Mesenchymal stem cell (in vitro differentiated cells and primary cell): ENCODE measurements at regions not wholly inside any gene's neighbourhood (a gene's known extent, or its start where the extent isn't known, plus 50 kb on each side); places are given as distances from the start of the nearest gene placed in this dataset.
A peak's percentile ranks its signal among the peaks of the same experiment; 100 is the strongest.

Experiments
- DNase-seq: peaks from one replicate; pipeline ENCODE4 v3.0.0-alpha.2; 2013
- H2AFZ ChIP-seq: one replicate; pipeline ENCODE4 v1.6.1; 2013; ENCODE audit warnings: low read depth, mild to moderate bottlenecking, control low read depth, inconsistent platforms, low read length, moderate library complexity
- H2AK5ac ChIP-seq: 2 replicates; pipeline ENCODE4 v1.6.1; 2013; ENCODE audit warnings: low read length, moderate library complexity, mild to moderate bottlenecking, inconsistent platforms; ENCODE audit not compliant: severe bottlenecking
- H2BK120ac ChIP-seq: one replicate; pipeline ENCODE4 v1.6.1; 2013; ENCODE audit warnings: low read depth, mild to moderate bottlenecking, inconsistent platforms, low read length, moderate library complexity
- H2BK12ac ChIP-seq, 2 experiments: one replicate each; pipeline ENCODE4 v1.6.1; 2013; ENCODE audit warnings: inconsistent platforms in 2 of 2, low read length in 2 of 2, mild to moderate bottlenecking in 2 of 2, moderate library complexity in 2 of 2, control low read depth in 1 of 2
- H2BK15ac ChIP-seq: one replicate; pipeline ENCODE4 v1.6.1; 2013; ENCODE audit warnings: mild to moderate bottlenecking, low read depth, inconsistent platforms; ENCODE audit not compliant: poor library complexity, severe bottlenecking
- H2BK5ac ChIP-seq: 2 replicates; pipeline ENCODE4 v1.6.1; 2013; ENCODE audit warnings: low read depth, mild to moderate bottlenecking, low read length, control low read depth, inconsistent platforms; ENCODE audit not compliant: poor library complexity, severe bottlenecking
- H3K14ac ChIP-seq, 2 experiments: one replicate each; pipeline ENCODE4 v1.6.1; 2013; ENCODE audit warnings: inconsistent platforms in 2 of 2, low read length in 2 of 2, control low read depth in 1 of 2, mild to moderate bottlenecking in 1 of 2, moderate library complexity in 1 of 2
- H3K18ac ChIP-seq, 2 experiments: one replicate each; pipeline ENCODE4 v1.6.1; 2013; ENCODE audit warnings: inconsistent platforms in 2 of 2, low read length in 2 of 2, control low read depth in 1 of 2, low read depth in 1 of 2, mild to moderate bottlenecking in 1 of 2
- H3K23ac ChIP-seq, 2 experiments: one replicate each; pipeline ENCODE4 v1.6.1; 2013; ENCODE audit warnings: inconsistent platforms in 2 of 2, low read length in 2 of 2, mild to moderate bottlenecking in 2 of 2, moderate library complexity in 2 of 2, control low read depth in 1 of 2
- H3K27ac ChIP-seq: 2 replicates; pipeline ENCODE4 v1.5.1; 2013; ENCODE audit warnings: mild to moderate bottlenecking, moderate library complexity, low read length, control low read depth, inconsistent platforms; ENCODE audit not compliant: poor library complexity, severe bottlenecking
- H3K27me3 ChIP-seq, 2 experiments: 2 replicates each; pipeline versions ENCODE4 v1.6.1 to v1.7.0; 2013; ENCODE audit warnings: low read length in 2 of 2, mild to moderate bottlenecking in 2 of 2, moderate library complexity in 2 of 2, control low read depth in 1 of 2, inconsistent platforms in 1 of 2; ENCODE audit not compliant: control insufficient read depth in 1 of 2, insufficient read depth in 1 of 2
- H3K36me3 ChIP-seq, 2 experiments: 2 replicates each; pipeline versions ENCODE4 v1.6.1 to v1.7.0; 2013; ENCODE audit warnings: low read length in 2 of 2, control low read depth in 1 of 2, inconsistent platforms in 1 of 2, low read depth in 1 of 2, mild to moderate bottlenecking in 1 of 2; ENCODE audit not compliant: insufficient read depth in 2 of 2, control insufficient read depth in 1 of 2
- H3K4ac ChIP-seq, 2 experiments: one replicate each; pipeline ENCODE4 v1.6.1; 2013; ENCODE audit warnings: inconsistent platforms in 2 of 2, low read length in 2 of 2, mild to moderate bottlenecking in 2 of 2, moderate library complexity in 2 of 2, control low read depth in 1 of 2, low read depth in 1 of 2
- H3K4me1 ChIP-seq: 2 replicates; pipeline ENCODE4 v1.6.1; 2013; ENCODE audit warnings: low read depth, low read length, control low read depth; ENCODE audit not compliant: control insufficient read depth, insufficient read depth
- H3K4me2 ChIP-seq: 2 replicates; pipeline ENCODE4 v1.6.1; 2013; ENCODE audit warnings: low read length, mild to moderate bottlenecking, inconsistent platforms; ENCODE audit not compliant: poor library complexity, severe bottlenecking
- H3K4me3 ChIP-seq, 2 experiments: 2 replicates each; pipeline versions ENCODE4 v1.5.1 to v1.7.0; 2013; ENCODE audit warnings: low read length in 2 of 2, mild to moderate bottlenecking in 2 of 2, control low read depth in 1 of 2, low read depth in 1 of 2; ENCODE audit not compliant: insufficient read depth in 1 of 2
- H3K79me1 ChIP-seq: replicated peaks from 2 replicates; pipeline ENCODE4 v1.6.1; 2013; ENCODE audit warnings: mild to moderate bottlenecking, control low read depth, low read length, inconsistent platforms; ENCODE audit not compliant: poor library complexity, severe bottlenecking
- H3K9ac ChIP-seq: 2 replicates; pipeline ENCODE4 v1.7.0; 2013; ENCODE audit warnings: mild to moderate bottlenecking, low read length, moderate library complexity
- H3K9me3 ChIP-seq: 2 replicates; pipeline ENCODE4 v1.7.0; 2013; ENCODE audit warnings: mild to moderate bottlenecking, low read length; ENCODE audit not compliant: control insufficient read depth
- H4K8ac ChIP-seq: one replicate; pipeline ENCODE4 v1.6.1; 2013; ENCODE audit warnings: inconsistent platforms, mild to moderate bottlenecking, low read length, moderate library complexity
- H4K91ac ChIP-seq: one replicate; pipeline ENCODE4 v1.6.1; 2013; ENCODE audit warnings: mild to moderate bottlenecking, low read length, inconsistent platforms
- WGBS: methylation state at CpG from one replicate; pipeline ENCODE4 v1.1.7; 2013; ENCODE audit warnings: mixed read lengths; 5-methylcytosine and 5-hydroxymethylcytosine counted together

- Histone ChIP-seq H3K4me2 (no peak overlapping the region), H2BK120ac (no peak overlapping the region), H3K4me1 (no peaks in the 10 kb centered on the region), H2BK5ac (no peak overlapping the region), H2AFZ (no peak overlapping the region), H3K23ac (no peak overlapping the region), H3K9me3 (no peaks in the 10 kb centered on the region), H2BK12ac (no peak overlapping the region), H2BK15ac (no peak overlapping the region), H3K4ac (no peak overlapping the region), H3K27me3 (no peaks in the 10 kb centered on the region), H3K9ac (no peak overlapping the region), H4K8ac (no peak overlapping the region), H2AK5ac (no peak overlapping the region), H3K18ac (no peak overlapping the region), H3K79me1 (no peaks in the 10 kb centered on the region), H3K4me3 (no peak overlapping the region), H4K91ac (no peak overlapping the region), H3K14ac (no peak overlapping the region), H3K27ac (no peak overlapping the region), H3K36me3 (no peaks in the 10 kb centered on the region)
- WGBS: no CpG with 5 or more reads among the region's 1 CpG
- DNase-seq: no peak
Measured at GRCh38 chr3:106113747-106114146, 244.9 kb upstream of the CBLB start.

- DNase-seq: peak; percentile 54
- no peaks in the 10 kb centered on the region for H3K27me3 ChIP-seq
Measured at GRCh38 chr3:106114220-106114619, 245.4 kb upstream of the CBLB start.

GRCh38 chr3:106114848-106115247 is 246.0 kb upstream of the CBLB start:
- Histone ChIP-seq H3K18ac (no peak overlapping the region), H3K9me3 (no peaks in the 10 kb centered on the region), H3K36me3 (no peaks in the 10 kb centered on the region), H3K23ac (no peak overlapping the region), H3K4me3 (no peak overlapping the region), H3K27ac (no peak overlapping the region), H2BK5ac (no peak overlapping the region), H2BK12ac (no peak overlapping the region), H3K79me1 (no peaks in the 10 kb centered on the region), H4K8ac (no peak overlapping the region), H2AFZ (no peak overlapping the region), H2BK15ac (no peak overlapping the region), H3K4me1 (no peaks in the 10 kb centered on the region), H3K9ac (no peak overlapping the region), H4K91ac (no peak overlapping the region), H2BK120ac (no peak overlapping the region), H3K4ac (no peak overlapping the region), H3K14ac (no peak overlapping the region), H3K4me2 (no peak overlapping the region), H3K27me3 (no peaks in the 10 kb centered on the region), H2AK5ac (no peak overlapping the region)
- DNase-seq: peak; percentile 48

More at GRCh38 chr3:106114220-106114619, 245.4 kb upstream of the CBLB start:
- H2AK5ac ChIP-seq: no peak overlapping the region
- H3K4me1 ChIP-seq: no peaks in the 10 kb centered on the region
- H3K23ac ChIP-seq: no peak overlapping the region
- peak overlapping the region; percentile 51 for H3K9ac ChIP-seq
- no peak overlapping the region for H3K4ac ChIP-seq
- H2BK120ac ChIP-seq: no peak overlapping the region
- WGBS: no CpG with 5 or more reads among the region's 1 CpG
- no peak overlapping the region for H4K91ac ChIP-seq
- H3K4me3 ChIP-seq: no peak overlapping the region
- H3K36me3 ChIP-seq: no peaks in the 10 kb centered on the region
- no peak overlapping the region for H2BK15ac ChIP-seq
- H2AFZ ChIP-seq: no peak overlapping the region
- no peak overlapping the region for H4K8ac ChIP-seq
- H3K9me3 ChIP-seq: no peaks in the 10 kb centered on the region
- no peak overlapping the region for H3K27ac ChIP-seq
- no peak overlapping the region for H2BK12ac ChIP-seq
- no peaks in the 10 kb centered on the region for H3K79me1 ChIP-seq
- no peak overlapping the region for H3K4me2 ChIP-seq
- H3K18ac ChIP-seq: no peak overlapping the region
- no peak overlapping the region for H2BK5ac ChIP-seq
- H3K14ac ChIP-seq: no peak overlapping the region

- no peak overlapping the region for H2AK5ac ChIP-seq
Measured at GRCh38 chr3:106115557-106115956, 246.7 kb upstream of the CBLB start.

More at GRCh38 chr3:106115557-106115956, 246.7 kb upstream of the CBLB start:
- Histone ChIP-seq H2BK120ac (no peak overlapping the region), H3K14ac (no peak overlapping the region), H2BK5ac (no peak overlapping the region), H3K9ac (no peak overlapping the region), H2BK15ac (no peak overlapping the region), H3K4me3 (no peak overlapping the region), H3K36me3 (no peaks in the 10 kb centered on the region), H3K4me1 (no peaks in the 10 kb centered on the region), H3K27me3 (no peaks in the 10 kb centered on the region), H3K27ac (no peak overlapping the region), H2BK12ac (peak overlapping the region in 1 of 2 experiments; percentile 1), H3K4me2 (no peak overlapping the region), H4K91ac (no peak overlapping the region), H2AFZ (no peak overlapping the region), H3K79me1 (no peaks in the 10 kb centered on the region), H3K18ac (peak overlapping the region in 1 of 2 experiments; percentile 83), H3K23ac (no peak overlapping the region), H3K4ac (no peak overlapping the region), H4K8ac (no peak overlapping the region), H3K9me3 (no peaks in the 10 kb centered on the region)
- no peak for DNase-seq
- WGBS: 98% methylated on average over 2 of the region's 2 CpGs
